Esophagus muscularis mucosa (tissue), 4 donors: ENCODE measurements at regions not wholly inside any gene's neighbourhood (a gene's known extent, or its start where the extent isn't known, plus 50 kb on each side); places are given as distances from the start of the nearest gene placed in this dataset.

ENCODE experiments used
- DNase-seq: peaks from one replicate; pipeline ENCODE4 v3.0.0-alpha.2; 2017; ENCODE audit errors: extremely low spot score
- H3K27ac ChIP-seq, 4 donors: fragments of 200-600 bp; sonication (generic); replicated peaks in 1 of 4; 1 replicate in 3 of 4; 2 replicates in 1 of 4; pipeline ENCODE4 v1.5.1; 2016 to 2019; ENCODE audit warnings: mild to moderate bottlenecking in 1 of 4
- H3K27me3 ChIP-seq, 4 donors: fragments of 200-600 bp; sonication (generic); one replicate each; pipeline versions ENCODE4 v1.5.1 to v1.6.0; 2016 to 2019
- H3K36me3 ChIP-seq, 4 donors: fragments of 200-600 bp; sonication (generic); one replicate each; pipeline ENCODE4 v1.5.1; 2016 to 2019
- H3K4me1 ChIP-seq, 4 donors: fragments of 200-600 bp; sonication (generic); one replicate each; pipeline ENCODE4 v1.5.1; 2016 to 2019
- H3K4me3 ChIP-seq, 4 donors: fragments of 200-600 bp; sonication (generic); 1 replicate in 2 of 4; 2 replicates in 2 of 4; pipeline ENCODE4 v1.5.1; 2016 to 2019; ENCODE audit warnings: mild to moderate bottlenecking in 4 of 4, moderate library complexity in 1 of 4
- H3K9me3 ChIP-seq, 4 donors: fragments of 200-600 bp; sonication (generic); 1 replicate in 3 of 4; 2 replicates in 1 of 4; pipeline ENCODE4 v1.5.1; 2016 to 2019
- CTCF ChIP-seq, 3 experiments: fragments of 200-600 bp in 2 of 3; fragments of 450-650 bp in 1 of 3; sonication (generic) in 2 of 3; IDR thresholded peaks; one replicate each; pipeline ENCODE4 v1.5.1; 2017 to 2019; ENCODE audit warnings: antibody characterized with exemption in 3 of 3, mild to moderate bottlenecking in 2 of 3, moderate library complexity in 1 of 3
- EP300 ChIP-seq: sonication (generic); formaldehyde crosslinking; IDR thresholded peaks from one replicate; pipeline ENCODE4 v1.6.1; 2017; ENCODE audit warnings: antibody characterized with exemption
- POLR2A ChIP-seq: fragments of 450-650 bp; IDR thresholded peaks from one replicate; pipeline ENCODE4 v1.6.1; 2017; ENCODE audit warnings: antibody characterized with exemption, moderate library complexity, mild to moderate bottlenecking, low read depth
- POLR2AphosphoS5 ChIP-seq, 2 donors: sonication (generic); formaldehyde crosslinking; IDR thresholded peaks; one replicate each; pipeline ENCODE4 v1.6.1; 2017; ENCODE audit warnings: antibody characterized with exemption in 2 of 2
- WGBS: methylation state at CpG from one replicate; pipeline ENCODE4 v1.1.5; 2018; 5-methylcytosine and 5-hydroxymethylcytosine counted together
- intact Hi-C: fragments of 100-400 bp; cut with DNase I; formaldehyde crosslinking; loops from one replicate; pipeline ENCODE4 v1.15.1; 2023

GRCh38 chr6:8551993-8552392 is 116.6 kb upstream of the SLC35B3 start:
- intact Hi-C loops: no loop called here
- no peak overlapping the region for H3K27ac ChIP-seq
- H3K4me3 ChIP-seq: no peak overlapping the region
- DNase-seq: no peak
- 86% methylated on average over 2 of the region's 2 CpGs for WGBS
- no peaks in the 10 kb centered on the region for H3K4me1 ChIP-seq
- no peaks in the 10 kb centered on the region for H3K27me3 ChIP-seq
- no peaks in the 10 kb centered on the region for H3K9me3 ChIP-seq
- TF ChIP-seq CTCF (IDR thresholded peaks at IDR 0.05) (no peak), EP300 (no peak), POLR2A (no peak), POLR2AphosphoS5 (IDR thresholded peaks at IDR 0.05) (no peak)
- H3K36me3 ChIP-seq: no peaks in the 10 kb centered on the region

- 88% methylated on average over 2 of the region's 2 CpGs for WGBS
Observed at GRCh38 chr6:8551386-8551785, 116.0 kb upstream of the SLC35B3 start.

GRCh38 chr6:8549074-8549790 is 113.9 kb upstream of the SLC35B3 start:
- no peaks in the 10 kb centered on the region for H3K36me3 ChIP-seq
- no peaks in the 10 kb centered on the region for H3K9me3 ChIP-seq
- WGBS: 51% methylated on average over 6 of the region's 6 CpGs
- H3K27ac ChIP-seq: no peak overlapping the region
- DNase-seq: no peak
- no peak overlapping the region for H3K4me3 ChIP-seq
- no peaks in the 10 kb centered on the region for H3K4me1 ChIP-seq
- intact Hi-C loops: no loop called here
- H3K27me3 ChIP-seq: no peaks in the 10 kb centered on the region
- no peak for TF ChIP-seq POLR2A
- TF ChIP-seq POLR2AphosphoS5 (IDR thresholded peaks at IDR 0.05): no peak
- TF ChIP-seq CTCF (IDR thresholded peaks at IDR 0.05): no peak
- no peak for TF ChIP-seq EP300

More at GRCh38 chr6:8551386-8551785, 116.0 kb upstream of the SLC35B3 start:
- Histone ChIP-seq H3K4me3 (no peak overlapping the region), H3K4me1 (no peaks in the 10 kb centered on the region), H3K27me3 (no peaks in the 10 kb centered on the region), H3K36me3 (no peaks in the 10 kb centered on the region), H3K27ac (no peak overlapping the region), H3K9me3 (no peaks in the 10 kb centered on the region)
- DNase-seq: no peak
- intact Hi-C loops: no loop called here
- no peak for TF ChIP-seq POLR2A
- TF ChIP-seq CTCF (IDR thresholded peaks at IDR 0.05): no peak
- TF ChIP-seq EP300: no peak
- no peak for TF ChIP-seq POLR2AphosphoS5 (IDR thresholded peaks at IDR 0.05)

- intact Hi-C loops: no loop called here
- Histone ChIP-seq H3K4me3 (no peak overlapping the region), H3K27ac (no peak overlapping the region), H3K36me3 (no peaks in the 10 kb centered on the region), H3K4me1 (no peaks in the 10 kb centered on the region), H3K27me3 (no peaks in the 10 kb centered on the region), H3K9me3 (no peaks in the 10 kb centered on the region)
- TF ChIP-seq POLR2A (no peak), POLR2AphosphoS5 (IDR thresholded peaks at IDR 0.05) (no peak), EP300 (no peak), CTCF (IDR thresholded peaks at IDR 0.05) (no peak)
- WGBS: 76% methylated on average over 7 of the region's 7 CpGs
- no peak for DNase-seq
Observed at GRCh38 chr6:8546496-8546895, 111.2 kb upstream of the SLC35B3 start.

- Histone ChIP-seq H3K27ac (no peak overlapping the region), H3K27me3 (no peaks in the 10 kb centered on the region), H3K9me3 (peaks cover 0 to 7% (median 5%) of the 10 kb centered on the region in 4 donors), H3K4me1 (no peaks in the 10 kb centered on the region), H3K4me3 (no peak overlapping the region), H3K36me3 (no peaks in the 10 kb centered on the region)
- WGBS: 69% methylated on average over 1 of the region's 1 CpG
- TF ChIP-seq CTCF (IDR thresholded peaks at IDR 0.05): no peak
- TF ChIP-seq POLR2A: no peak
- TF ChIP-seq EP300: no peak
- no peak for TF ChIP-seq POLR2AphosphoS5 (IDR thresholded peaks at IDR 0.05)
- DNase-seq: no peak
- intact Hi-C loops: no loop called here
Observed at GRCh38 chr6:8545336-8545735, 110.0 kb upstream of the SLC35B3 start.
